CD14-positive monocyte (primary cell): ENCODE measurements at regions not wholly inside any gene's neighbourhood (a gene's known extent, or its start where the extent isn't known, plus 50 kb on each side); places are given as distances from the start of the nearest gene placed in this dataset.

Source experiments
- DNase-seq, 3 donors: peaks; one replicate each; pipeline ENCODE4 v3.0.0-alpha.2; 2011 to 2022
- H2AFZ ChIP-seq: 2 replicates; pipeline ENCODE4 v1.6.0; 2012; ENCODE audit warnings: mild to moderate bottlenecking, low read depth, low read length, inconsistent platforms; ENCODE audit not compliant: insufficient read depth, poor library complexity, severe bottlenecking
- H3K27ac ChIP-seq, 2 donors: 1 replicate in 1 of 2; 2 replicates in 1 of 2; pipeline ENCODE4 v1.5.1; 2012 to 2013; ENCODE audit warnings: low read length in 2 of 2, control low read depth in 1 of 2, inconsistent platforms in 1 of 2, low read depth in 1 of 2, mild to moderate bottlenecking in 1 of 2
- H3K27me3 ChIP-seq, 2 donors: one replicate each; pipeline versions ENCODE4 v1.6.0 to v1.6.1; 2011 to 2013; ENCODE audit warnings: low read length in 2 of 2; ENCODE audit not compliant: control insufficient read depth in 2 of 2, insufficient read depth in 2 of 2
- H3K36me3 ChIP-seq, 2 donors: replicated peaks in 1 of 2; 1 replicate in 1 of 2; 2 replicates in 1 of 2; pipeline versions ENCODE4 v1.5.1 to v1.6.1; 2012 to 2013; ENCODE audit warnings: low read length in 2 of 2, control low read depth in 1 of 2, inconsistent platforms in 1 of 2, mild to moderate bottlenecking in 1 of 2; ENCODE audit not compliant: insufficient read depth in 2 of 2, control insufficient read depth in 1 of 2
- H3K4me1 ChIP-seq, 2 donors: 1 replicate in 1 of 2; 2 replicates in 1 of 2; pipeline versions ENCODE4 v1.5.1 to v1.6.1; 2012 to 2013; ENCODE audit warnings: low read length in 2 of 2, control low read depth in 1 of 2, inconsistent platforms in 1 of 2, mild to moderate bottlenecking in 1 of 2, moderate library complexity in 1 of 2; ENCODE audit not compliant: insufficient read depth in 2 of 2, control insufficient read depth in 1 of 2
- H3K4me2 ChIP-seq: replicated peaks from 2 replicates; pipeline ENCODE3; 2012; ENCODE audit warnings: low read length, moderate library complexity, mild to moderate bottlenecking; ENCODE audit not compliant: poor library complexity, severe bottlenecking; ENCODE audit errors: extremely low read depth
- H3K4me3 ChIP-seq, 3 experiments: fragments of 200-600 bp in 1 of 3; sonication (generic) in 1 of 3; replicated peaks in 1 of 3; 1 replicate in 2 of 3; 2 replicates in 1 of 3; pipeline ENCODE4 v1.5.1; 2011 to 2013; ENCODE audit warnings: low read length in 3 of 3, mild to moderate bottlenecking in 3 of 3, control low read depth in 2 of 3, low read depth in 2 of 3, inconsistent platforms in 1 of 3, moderate library complexity in 1 of 3
- H3K79me2 ChIP-seq: 2 replicates; pipeline ENCODE4 v1.6.0; 2012; ENCODE audit warnings: mild to moderate bottlenecking, control low read depth, inconsistent platforms, low read length, moderate library complexity; ENCODE audit not compliant: insufficient read depth
- H3K9ac ChIP-seq: 2 replicates; pipeline ENCODE4 v1.6.0; 2017; ENCODE audit warnings: low read length, mild to moderate bottlenecking; ENCODE audit not compliant: insufficient read depth, poor library complexity, severe bottlenecking
- H3K9me3 ChIP-seq, 2 donors: replicated peaks in 1 of 2; 1 replicate in 1 of 2; 2 replicates in 1 of 2; pipeline versions ENCODE4 v1.5.1 to v1.6.1; 2012 to 2013; ENCODE audit warnings: low read length in 2 of 2, control low read depth in 1 of 2; ENCODE audit not compliant: control insufficient read depth in 1 of 2, insufficient read depth in 1 of 2
- H4K20me1 ChIP-seq: 2 replicates; pipeline ENCODE4 v1.6.0; 2012; ENCODE audit warnings: mild to moderate bottlenecking, low read length, control low read depth, moderate library complexity; ENCODE audit not compliant: insufficient read depth
- H3K27ac Mint-ChIP-seq, 7 donors: one replicate each; pipeline ENCODE4 v1.8.0; 2020; ENCODE audit warnings: mild to moderate bottlenecking in 7 of 7, mixed read lengths in 7 of 7, moderate library complexity in 6 of 7, inconsistent platforms in 2 of 7
- H3K27me3 Mint-ChIP-seq, 3 donors: one replicate each; pipeline ENCODE4 v1.8.0; 2021 to 2022; ENCODE audit warnings: low read depth in 3 of 3, mild to moderate bottlenecking in 3 of 3, mixed read lengths in 3 of 3, moderate library complexity in 3 of 3, inconsistent platforms in 1 of 3
- H3K36me3 Mint-ChIP-seq, 2 donors: one replicate each; pipeline ENCODE4 v1.8.0; 2020; ENCODE audit warnings: mixed read lengths in 2 of 2, inconsistent platforms in 1 of 2, mild to moderate bottlenecking in 1 of 2
- H3K4me1 Mint-ChIP-seq: one replicate; pipeline ENCODE4 v1.8.0; 2020; ENCODE audit warnings: mild to moderate bottlenecking, mixed read lengths
- H3K4me3 Mint-ChIP-seq, 2 donors: one replicate each; pipeline ENCODE4 v1.8.0; 2020; ENCODE audit warnings: mild to moderate bottlenecking in 2 of 2, mixed read lengths in 2 of 2, moderate library complexity in 1 of 2
- H3K9me3 Mint-ChIP-seq, 7 donors: one replicate each; pipeline ENCODE4 v1.8.0; 2020 to 2022; ENCODE audit warnings: mixed read lengths in 7 of 7, mild to moderate bottlenecking in 6 of 7, moderate library complexity in 6 of 7, inconsistent platforms in 2 of 7
- CTCF ChIP-seq: fragments of 200-600 bp; IDR thresholded peaks from one replicate; pipeline ENCODE4 v1.8.0; 2022; ENCODE audit warnings: antibody characterized with exemption, mild to moderate bottlenecking
- WGBS: methylation state at CpG from one replicate; pipeline ENCODE4 v1.1.5; 2013; ENCODE audit warnings: missing lambda C conversion rate; ENCODE audit not compliant: insufficient coverage; 5-methylcytosine and 5-hydroxymethylcytosine counted together
- intact Hi-C, 2 donors: fragments of 100-400 bp; cut with micrococcal nuclease; formaldehyde crosslinking; loops; one replicate each; pipeline versions ENCODE4 v1.15.0 to v1.15.1; 2023

- Histone ChIP-seq H3K4me2 (no peak overlapping the region), H3K27me3 (no peaks in the 10 kb centered on the region), H4K20me1 (no peaks in the 10 kb centered on the region), H3K9ac (no peak overlapping the region), H3K27ac (no peak overlapping the region), H3K4me3 (no peak overlapping the region), H3K79me2 (no peaks in the 10 kb centered on the region), H3K36me3 (no peaks in the 10 kb centered on the region), H3K9me3 (no peaks in the 10 kb centered on the region), H2AFZ (no peak overlapping the region), H3K4me1 (no peaks in the 10 kb centered on the region)
- Mint-ChIP-seq H3K4me3 (no peak overlapping the region), H3K4me1 (no peaks in the 10 kb centered on the region), H3K27me3 (no peaks in the 10 kb centered on the region), H3K27ac (no peak overlapping the region), H3K9me3 (peaks cover 0 to 4% (median 2%) of the 10 kb centered on the region in 7 donors), H3K36me3 (no peaks in the 10 kb centered on the region)
- intact Hi-C loops, result no loop called here
- DNase-seq, result no peak
- WGBS, result no CpG with 5 or more reads among the region's 2 CpGs
- no peak for TF ChIP-seq CTCF
These were observed 282.1 kb downstream of the GABRG1 start for GRCh38 chr4:45841791-45842190.

- peaks cover 13 to 15% of the 10 kb centered on the region in 2 donors for H3K9me3 ChIP-seq
- no peak overlapping the region for H3K4me3 ChIP-seq
- H3K36me3 Mint-ChIP-seq, result no peaks in the 10 kb centered on the region
- H3K4me2 ChIP-seq, result no peak overlapping the region
- no peak overlapping the region for H3K27ac ChIP-seq
- no peak overlapping the region for H2AFZ ChIP-seq
- H3K9ac ChIP-seq, result no peak overlapping the region
- peak overlapping the region in 1 of 7 donors; percentile 15 for H3K27ac Mint-ChIP-seq
- no peak for TF ChIP-seq CTCF
- no peaks in the 10 kb centered on the region for H4K20me1 ChIP-seq
- H3K4me3 Mint-ChIP-seq, result no peak overlapping the region
- H3K4me1 ChIP-seq, result no peaks in the 10 kb centered on the region
- H3K27me3 Mint-ChIP-seq, result no peaks in the 10 kb centered on the region
- no peaks in the 10 kb centered on the region for H3K4me1 Mint-ChIP-seq
- H3K27me3 ChIP-seq, result no peaks in the 10 kb centered on the region
- no CpG with 5 or more reads among the region's 2 CpGs for WGBS
- peaks cover 5 to 18% (median 12%) of the 10 kb centered on the region in 7 donors for H3K9me3 Mint-ChIP-seq
- DNase-seq, result no peak
- intact Hi-C loops, result no loop called here
- no peaks in the 10 kb centered on the region for H3K79me2 ChIP-seq
- H3K36me3 ChIP-seq, result no peaks in the 10 kb centered on the region
These were observed 292.2 kb downstream of the GABRG1 start for GRCh38 chr4:45831692-45832091.
